H1 (cell line): ENCODE measurements at regions not wholly inside any gene's neighbourhood (a gene's known extent, or its start where the extent isn't known, plus 50 kb on each side); places are given as distances from the start of the nearest gene placed in this dataset.
"Not testable (repeated sequence)": the region's sequence is repeated elsewhere in the genome, so short reads cannot be mapped to it uniquely, and the experiment has no call there.

Experiments
- CTCF ChIA-PET: fragments of 300-600 bp; sonication (Branson Sonifier 250); formaldehyde crosslinking; loops from one replicate; lab custom pipeline; 2021; ENCODE audit not compliant: partially characterized antibody; lab: Charles Lee
- POLR2A ChIA-PET: fragments of 300-600 bp; sonication (Branson Sonifier 250); formaldehyde crosslinking; loops from one replicate; lab custom pipeline; 2021; ENCODE audit warnings: inconsistent platforms; ENCODE audit not compliant: partially characterized antibody; lab: Charles Lee
- DNase-seq, 2 experiments: peaks; one replicate each; pipeline versions ENCODE4 v3.0.0 to v3.0.0-alpha.2; 2010 to 2022; ENCODE audit warnings: low spot score in 2 of 2, low read depth in 1 of 2, mixed read lengths in 1 of 2
- FAIRE-seq: peaks from 2 replicates; lab custom pipeline; 2011; peaks lifted over from hg19 to GRCh38; lab: Jason Lieb, UNC
- H2AFZ ChIP-seq: 2 replicates; pipeline ENCODE4 v1.8.1; 2012; ENCODE audit warnings: low read length, inconsistent platforms
- H2AK5ac ChIP-seq: 2 replicates; pipeline ENCODE4 v1.6.1; 2013; ENCODE audit warnings: low read depth, low read length
- H2BK120ac ChIP-seq: replicated peaks from 2 replicates; pipeline ENCODE3; 2013; ENCODE audit warnings: low read depth, low read length, inconsistent platforms
- H2BK12ac ChIP-seq: 2 replicates; pipeline ENCODE4 v1.6.1; 2013; ENCODE audit warnings: low read depth, low read length
- H2BK15ac ChIP-seq: 2 replicates; pipeline ENCODE4 v1.6.1; 2013; ENCODE audit warnings: low read length
- H2BK20ac ChIP-seq: 2 replicates; pipeline ENCODE4 v1.6.1; 2013; ENCODE audit warnings: low read length
- H2BK5ac ChIP-seq: 2 replicates; pipeline ENCODE4 v1.6.1; 2013; ENCODE audit warnings: low read depth, low read length
- H3K14ac ChIP-seq: 2 replicates; pipeline ENCODE4 v1.6.1; 2013; ENCODE audit warnings: inconsistent platforms; ENCODE audit not compliant: insufficient read length
- H3K18ac ChIP-seq: 2 replicates; pipeline ENCODE4 v1.6.1; 2013; ENCODE audit warnings: low read length; ENCODE audit errors: extremely low read depth
- H3K23ac ChIP-seq: 2 replicates; pipeline ENCODE4 v1.6.1; 2013; ENCODE audit warnings: inconsistent platforms; ENCODE audit not compliant: insufficient read length
- H3K23me2 ChIP-seq: 2 replicates; pipeline ENCODE4 v1.6.1; 2013; ENCODE audit warnings: low read depth, low read length
- H3K27ac ChIP-seq: 2 replicates; pipeline ENCODE4 v1.6.1; 2011; ENCODE audit warnings: low read depth, low read length, inconsistent platforms
- H3K27me3 ChIP-seq, 4 experiments: replicated peaks in 1 of 4; 1 replicate in 1 of 4; 2 replicates in 3 of 4; pipeline versions ENCODE4 v1.6.1 to v1.8.1; 2011 to 2013; ENCODE audit warnings: low read length in 3 of 4, mild to moderate bottlenecking in 3 of 4, inconsistent platforms in 2 of 4, mixed read lengths in 2 of 4, moderate library complexity in 1 of 4; ENCODE audit not compliant: control insufficient read depth in 3 of 4, insufficient read depth in 3 of 4; ENCODE audit errors: extremely low read depth in 1 of 4
- H3K36me3 ChIP-seq, 4 experiments: 2 replicates each; pipeline versions ENCODE4 v1.6.1 to v1.8.1; 2011 to 2013; ENCODE audit warnings: mild to moderate bottlenecking in 4 of 4, low read length in 3 of 4, moderate library complexity in 2 of 4, control low read depth in 1 of 4, inconsistent platforms in 1 of 4; ENCODE audit not compliant: insufficient read depth in 4 of 4, control insufficient read depth in 2 of 4
- H3K4ac ChIP-seq: replicated peaks from 2 replicates; pipeline ENCODE3; 2013; ENCODE audit warnings: low read length, low read depth, mixed read lengths, inconsistent platforms; ENCODE audit not compliant: insufficient read length
- H3K4me1 ChIP-seq, 4 experiments: replicated peaks in 1 of 4; 1 replicate in 1 of 4; 2 replicates in 3 of 4; pipeline versions ENCODE4 v1.6.1 to v1.8.1; 2011 to 2013; ENCODE audit warnings: low read length in 3 of 4, inconsistent platforms in 2 of 4, mixed read lengths in 1 of 4; ENCODE audit not compliant: insufficient read depth in 4 of 4, control insufficient read depth in 3 of 4
- H3K4me2 ChIP-seq, 2 experiments: 2 replicates each; pipeline versions ENCODE4 v1.6.1 to v1.8.1; 2011 to 2013; ENCODE audit warnings: low read depth in 2 of 2, low read length in 2 of 2, control low read depth in 1 of 2, inconsistent platforms in 1 of 2, mild to moderate bottlenecking in 1 of 2; ENCODE audit not compliant: insufficient read depth in 1 of 2
- H3K4me3 ChIP-seq, 4 experiments: fragments of 200-600, 300-600 bp in 1 of 4; sonication (generic), shearing (Covaris generic), sonication (Bioruptor Twin) in 1 of 4; 2 replicates each; pipeline versions ENCODE4 v1.5.1 to v1.8.1; 2011 to 2016; ENCODE audit warnings: low read length in 4 of 4, low read depth in 3 of 4, control low read depth in 2 of 4, inconsistent platforms in 2 of 4, mild to moderate bottlenecking in 2 of 4, mixed read lengths in 1 of 4, moderate library complexity in 1 of 4; ENCODE audit not compliant: insufficient read depth in 2 of 4; ENCODE audit errors: extremely low read depth in 1 of 4
- H3K56ac ChIP-seq: replicated peaks from 2 replicates; pipeline ENCODE3; 2013; ENCODE audit warnings: low read depth, mild to moderate bottlenecking, mixed read lengths, low read length, inconsistent platforms; ENCODE audit not compliant: insufficient read length
- H3K79me1 ChIP-seq: 2 replicates; pipeline ENCODE4 v1.6.1; 2013; ENCODE audit warnings: low read depth, low read length, control low read depth
- H3K79me2 ChIP-seq, 2 experiments: 2 replicates each; pipeline versions ENCODE4 v1.6.1 to v1.8.1; 2012 to 2013; ENCODE audit warnings: low read length in 2 of 2, mild to moderate bottlenecking in 2 of 2, inconsistent platforms in 1 of 2; ENCODE audit not compliant: insufficient read depth in 2 of 2, control insufficient read depth in 1 of 2
- H3K9ac ChIP-seq, 4 experiments: replicated peaks in 1 of 4; 1 replicate in 1 of 4; 2 replicates in 3 of 4; pipeline versions ENCODE4 v1.6.1 to v1.8.1; 2011 to 2013; ENCODE audit warnings: low read depth in 3 of 4, low read length in 3 of 4, control low read depth in 2 of 4, mild to moderate bottlenecking in 2 of 4, moderate library complexity in 2 of 4, inconsistent platforms in 1 of 4; ENCODE audit errors: extremely low read depth in 1 of 4
- H3K9me3 ChIP-seq, 2 experiments: 2 replicates each; pipeline versions ENCODE4 v1.6.1 to v1.8.1; 2012 to 2013; ENCODE audit warnings: mild to moderate bottlenecking in 2 of 2, moderate library complexity in 2 of 2, control low read depth in 1 of 2, inconsistent platforms in 1 of 2, low read depth in 1 of 2, low read length in 1 of 2, mixed read lengths in 1 of 2; ENCODE audit not compliant: insufficient read depth in 2 of 2
- H4K20me1 ChIP-seq, 2 experiments: replicated peaks in 1 of 2; 2 replicates each; pipeline versions ENCODE3 to v1.8.1; 2011 to 2013; ENCODE audit warnings: inconsistent platforms in 2 of 2, low read length in 2 of 2, mild to moderate bottlenecking in 1 of 2; ENCODE audit not compliant: insufficient read depth in 2 of 2, control insufficient read depth in 1 of 2
- H4K5ac ChIP-seq: 2 replicates; pipeline ENCODE4 v1.6.1; 2013; ENCODE audit warnings: low read length, low read depth, mixed read lengths, inconsistent platforms; ENCODE audit not compliant: insufficient read length
- H4K8ac ChIP-seq: 2 replicates; pipeline ENCODE4 v1.8.0; 2013; ENCODE audit warnings: mild to moderate bottlenecking, moderate library complexity, low read length, inconsistent platforms; ENCODE audit not compliant: insufficient read depth; ENCODE audit errors: extremely low read depth
- H4K91ac ChIP-seq: replicated peaks from 2 replicates; pipeline ENCODE3; 2013; ENCODE audit warnings: low read length, mixed read lengths, inconsistent platforms; ENCODE audit not compliant: insufficient read length
- WGBS, 2 experiments: shearing (Covaris generic) in 1 of 2; methylation state at CpG; one replicate each; pipeline versions ENCODE4 v1.1.6 to v1.1.7; 2013 to 2015; ENCODE audit warnings: low lambda C conversion rate in 2 of 2, mixed read lengths in 2 of 2, inconsistent platforms in 1 of 2, low coverage in 1 of 2, missing lambda C conversion rate in 1 of 2; ENCODE audit not compliant: insufficient replicate concordance in 2 of 2, insufficient coverage in 1 of 2, insufficient read length in 1 of 2; ENCODE audit errors: extremely low coverage in 1 of 2, missing lambda C conversion rate in 1 of 2; 5-methylcytosine and 5-hydroxymethylcytosine counted together

GRCh38 chr4:3596957-3597733 is 64.9 kb upstream of the LRPAP1 start:
- CTCF ChIA-PET, H3K27me3 ChIP-seq, H2BK15ac ChIP-seq, H2AFZ ChIP-seq, H3K18ac ChIP-seq, H4K8ac ChIP-seq, H3K36me3 ChIP-seq, FAIRE-seq, DNase-seq, H3K23ac ChIP-seq, H3K4me2 ChIP-seq, H3K79me2 ChIP-seq, H3K23me2 ChIP-seq, H4K5ac ChIP-seq, H3K4me1 ChIP-seq, POLR2A ChIA-PET, H2BK120ac ChIP-seq, H2AK5ac ChIP-seq, H3K9ac ChIP-seq, H3K4ac ChIP-seq, H2BK12ac ChIP-seq, H3K56ac ChIP-seq, H2BK5ac ChIP-seq, H3K14ac ChIP-seq, H3K79me1 ChIP-seq, H3K27ac ChIP-seq, H4K20me1 ChIP-seq, H3K4me3 ChIP-seq, H4K91ac ChIP-seq, H2BK20ac ChIP-seq: not testable (repeated sequence)
- peaks cover 13 to 19% of the 10 kb centered on the region in 2 experiments; a peak in 2 of 4 replicates for H3K9me3 ChIP-seq
- WGBS, 2 experiments: 93% methylated on average over 14 of the region's 23 CpGs; no CpG with 5 or more reads in 1 of the 2 experiments
